IPS-15b (cell line): ENCODE measurements at regions not wholly inside any gene's neighbourhood (a gene's known extent, or its start where the extent isn't known, plus 50 kb on each side); places are given as distances from the start of the nearest gene placed in this dataset.

Experiments
- H3K27me3 ChIP-seq: one replicate; pipeline ENCODE4 v1.6.1; 2013; ENCODE audit warnings: low read length; ENCODE audit not compliant: control insufficient read depth, insufficient read depth
- H3K36me3 ChIP-seq: one replicate; pipeline ENCODE4 v1.6.1; 2013; ENCODE audit warnings: low read length; ENCODE audit not compliant: control insufficient read depth, insufficient read depth
- H3K4me1 ChIP-seq: one replicate; pipeline ENCODE4 v1.6.1; 2013; ENCODE audit warnings: mild to moderate bottlenecking, low read length; ENCODE audit not compliant: control insufficient read depth, insufficient read depth
- H3K4me3 ChIP-seq: one replicate; pipeline ENCODE4 v1.5.1; 2013; ENCODE audit warnings: low read depth, low read length
- H3K9ac ChIP-seq: one replicate; pipeline ENCODE4 v1.6.1; 2013; ENCODE audit warnings: low read depth, mild to moderate bottlenecking, low read length
- H3K9me3 ChIP-seq: one replicate; pipeline ENCODE4 v1.6.1; 2013; ENCODE audit warnings: mild to moderate bottlenecking, low read length; ENCODE audit not compliant: control insufficient read depth, insufficient read depth

GRCh38 chr10:3976718-3977117 lies 191.7 kb upstream of the KLF6 start:
- H3K36me3 ChIP-seq = no peaks in the 10 kb centered on the region
- H3K9me3 ChIP-seq = no peaks in the 10 kb centered on the region
- H3K4me1 ChIP-seq = no peaks in the 10 kb centered on the region

GRCh38 chr10:3976171-3976570 lies 191.2 kb upstream of the KLF6 start:
- no peaks in the 10 kb centered on the region for H3K36me3 ChIP-seq
- no peaks in the 10 kb centered on the region for H3K9me3 ChIP-seq
- no peak overlapping the region for H3K9ac ChIP-seq
- H3K27me3 ChIP-seq = no peaks in the 10 kb centered on the region
- no peak overlapping the region for H3K4me3 ChIP-seq
- H3K4me1 ChIP-seq = no peaks in the 10 kb centered on the region

More at GRCh38 chr10:3976718-3977117, 191.7 kb upstream of the KLF6 start:
- no peak overlapping the region for H3K9ac ChIP-seq
- H3K4me3 ChIP-seq = no peak overlapping the region
- no peaks in the 10 kb centered on the region for H3K27me3 ChIP-seq

GRCh38 chr10:3975016-3975415 lies 190.0 kb upstream of the KLF6 start:
- H3K27me3 ChIP-seq = no peaks in the 10 kb centered on the region
- no peak overlapping the region for H3K9ac ChIP-seq
- no peaks in the 10 kb centered on the region for H3K9me3 ChIP-seq
- H3K4me1 ChIP-seq = no peaks in the 10 kb centered on the region
- no peak overlapping the region for H3K4me3 ChIP-seq
- H3K36me3 ChIP-seq = no peaks in the 10 kb centered on the region

GRCh38 chr10:3972460-3973301 lies 187.7 kb upstream of the KLF6 start:
- H3K36me3 ChIP-seq = no peaks in the 10 kb centered on the region
- H3K4me3 ChIP-seq = no peak overlapping the region
- no peak overlapping the region for H3K9ac ChIP-seq
- H3K9me3 ChIP-seq = no peaks in the 10 kb centered on the region
- H3K27me3 ChIP-seq = no peaks in the 10 kb centered on the region
- no peaks in the 10 kb centered on the region for H3K4me1 ChIP-seq

GRCh38 chr10:3971713-3972112 lies 186.7 kb upstream of the KLF6 start:
- H3K27me3 ChIP-seq = no peaks in the 10 kb centered on the region
- H3K9ac ChIP-seq = no peak overlapping the region
- H3K36me3 ChIP-seq = no peaks in the 10 kb centered on the region
- no peaks in the 10 kb centered on the region for H3K4me1 ChIP-seq
- H3K4me3 ChIP-seq = no peak overlapping the region
- no peaks in the 10 kb centered on the region for H3K9me3 ChIP-seq

GRCh38 chr10:3969876-3970666 lies 185.1 kb upstream of the KLF6 start:
- no peaks in the 10 kb centered on the region for H3K4me1 ChIP-seq
- no peaks in the 10 kb centered on the region for H3K9me3 ChIP-seq
- H3K9ac ChIP-seq = no peak overlapping the region
- no peaks in the 10 kb centered on the region for H3K36me3 ChIP-seq
- H3K27me3 ChIP-seq = no peaks in the 10 kb centered on the region
- H3K4me3 ChIP-seq = no peak overlapping the region

- Histone ChIP-seq H3K9me3 (no peaks in the 10 kb centered on the region), H3K4me3 (no peak overlapping the region), H3K36me3 (no peaks in the 10 kb centered on the region), H3K9ac (no peak overlapping the region), H3K27me3 (no peaks in the 10 kb centered on the region), H3K4me1 (no peaks in the 10 kb centered on the region)
Measured at GRCh38 chr10:3968727-3969126, 183.7 kb upstream of the KLF6 start.

- H3K9ac ChIP-seq = no peak overlapping the region
- no peaks in the 10 kb centered on the region for H3K36me3 ChIP-seq
Measured at GRCh38 chr10:3964516-3964915, 179.5 kb upstream of the KLF6 start.

GRCh38 chr10:3963191-3963673 lies 178.2 kb upstream of the KLF6 start:
- H3K9ac ChIP-seq = no peak overlapping the region
- H3K36me3 ChIP-seq = no peaks in the 10 kb centered on the region
- no peaks in the 10 kb centered on the region for H3K9me3 ChIP-seq
- H3K4me3 ChIP-seq = no peak overlapping the region
- peaks cover 4% of the 10 kb centered on the region for H3K4me1 ChIP-seq
- no peaks in the 10 kb centered on the region for H3K27me3 ChIP-seq

More at GRCh38 chr10:3964516-3964915, 179.5 kb upstream of the KLF6 start:
- H3K4me1 ChIP-seq = peaks cover 4% of the 10 kb centered on the region
- no peaks in the 10 kb centered on the region for H3K9me3 ChIP-seq
- H3K27me3 ChIP-seq = no peaks in the 10 kb centered on the region
- no peak overlapping the region for H3K4me3 ChIP-seq

GRCh38 chr10:3961082-3961481 lies 176.1 kb upstream of the KLF6 start:
- H3K4me3 ChIP-seq = no peak overlapping the region
- no peak overlapping the region for H3K9ac ChIP-seq
- H3K9me3 ChIP-seq = no peaks in the 10 kb centered on the region
- H3K27me3 ChIP-seq = no peaks in the 10 kb centered on the region
- H3K36me3 ChIP-seq = no peaks in the 10 kb centered on the region
- H3K4me1 ChIP-seq = peaks cover 5% of the 10 kb centered on the region

- no peaks in the 10 kb centered on the region for H3K36me3 ChIP-seq
- H3K9ac ChIP-seq = no peak overlapping the region
- H3K27me3 ChIP-seq = no peaks in the 10 kb centered on the region
- no peak overlapping the region for H3K4me3 ChIP-seq
- H3K4me1 ChIP-seq = peaks cover 10% of the 10 kb centered on the region
- no peaks in the 10 kb centered on the region for H3K9me3 ChIP-seq
Measured at GRCh38 chr10:3960496-3960895, 175.5 kb upstream of the KLF6 start.
